ENCODE measurements at regions not wholly inside any gene's neighbourhood (a gene's known extent, or its start where the extent isn't known, plus 50 kb on each side); places are given as distances from the start of the nearest gene placed in this dataset.

GRCh38 chr13:111519041-111519440 lies 198.6 kb downstream of the TEX29 start:
- DNase-seq, result no peak

- no peak for DNase-seq
Measured at GRCh38 chr13:111519490-111520170, 199.2 kb downstream of the TEX29 start.

GRCh38 chr13:111521030-111521429 lies 200.6 kb downstream of the TEX29 start:
- no peak for DNase-seq

GRCh38 chr13:111521691-111522229 lies 201.3 kb downstream of the TEX29 start:
- no peak for DNase-seq

GRCh38 chr13:111525320-111526118 lies 205.1 kb downstream of the TEX29 start:
- DNase-seq, result no peak

- no peak for DNase-seq
Measured at GRCh38 chr13:111526922-111527321, 206.5 kb downstream of the TEX29 start.

- DNase-seq, result no peak
Measured at GRCh38 chr13:111527614-111528229, 207.3 kb downstream of the TEX29 start.

GRCh38 chr13:111528513-111528912 lies 208.1 kb downstream of the TEX29 start:
- no peak for DNase-seq

- no peak for DNase-seq
Measured at GRCh38 chr13:111530137-111530870, 209.9 kb downstream of the TEX29 start.

- no peak for DNase-seq
Measured at GRCh38 chr13:111531505-111531904, 211.1 kb downstream of the TEX29 start.

GRCh38 chr13:111532111-111532510 lies 211.7 kb downstream of the TEX29 start:
- DNase-seq, result no peak

- no peak for DNase-seq
Measured at GRCh38 chr13:111533900-111534683, 213.7 kb downstream of the TEX29 start.

GRCh38 chr13:111534751-111535522 lies 214.5 kb downstream of the TEX29 start:
- DNase-seq, result no peak

- DNase-seq, result no peak
Measured at GRCh38 chr13:111535523-111535811, 215.0 kb downstream of the TEX29 start.

- DNase-seq, result no peak
Measured at GRCh38 chr13:111536075-111536642, 215.7 kb downstream of the TEX29 start.

- DNase-seq, result no peak
Measured at GRCh38 chr13:111537115-111537728, 216.8 kb downstream of the TEX29 start.

- DNase-seq, result no peak
Measured at GRCh38 chr13:111537843-111538499, 217.5 kb downstream of the TEX29 start.

- DNase-seq, result no peak
Measured at GRCh38 chr13:111539252-111539651, 218.8 kb downstream of the TEX29 start.

GRCh38 chr13:111539791-111540446 lies 219.5 kb downstream of the TEX29 start:
- no peak for DNase-seq

GRCh38 chr13:111540486-111540885 lies 220.0 kb downstream of the TEX29 start:
- no peak for DNase-seq

Measured in activated CD4-positive, alpha-beta T cell treated with anti-CD3 and anti-CD28 coated beads, Interleukin-2, amount 50 U/mL, for 4 hours (primary cell).